Activated naive CD8-positive, alpha-beta T cell (primary cell): ENCODE measurements at regions not wholly inside any gene's neighbourhood (a gene's known extent, or its start where the extent isn't known, plus 50 kb on each side); places are given as distances from the start of the nearest gene placed in this dataset.

Experiments used
- H3K27ac Mint-ChIP-seq: one replicate; pipeline ENCODE4 v1.8.0; 2021; ENCODE audit warnings: mixed read lengths
- H3K27me3 Mint-ChIP-seq: one replicate; pipeline ENCODE4 v1.8.0; 2021; ENCODE audit warnings: mixed read lengths
- H3K36me3 Mint-ChIP-seq: one replicate; pipeline ENCODE4 v1.8.0; 2021; ENCODE audit warnings: mixed read lengths
- H3K4me1 Mint-ChIP-seq: one replicate; pipeline ENCODE4 v1.8.0; 2021; ENCODE audit warnings: low read depth, mixed read lengths
- H3K4me3 Mint-ChIP-seq: one replicate; pipeline ENCODE4 v1.8.0; 2021; ENCODE audit warnings: mild to moderate bottlenecking, mixed read lengths
- H3K9me3 Mint-ChIP-seq: one replicate; pipeline ENCODE4 v1.8.0; 2021; ENCODE audit warnings: low read depth, mixed read lengths

DNA sequence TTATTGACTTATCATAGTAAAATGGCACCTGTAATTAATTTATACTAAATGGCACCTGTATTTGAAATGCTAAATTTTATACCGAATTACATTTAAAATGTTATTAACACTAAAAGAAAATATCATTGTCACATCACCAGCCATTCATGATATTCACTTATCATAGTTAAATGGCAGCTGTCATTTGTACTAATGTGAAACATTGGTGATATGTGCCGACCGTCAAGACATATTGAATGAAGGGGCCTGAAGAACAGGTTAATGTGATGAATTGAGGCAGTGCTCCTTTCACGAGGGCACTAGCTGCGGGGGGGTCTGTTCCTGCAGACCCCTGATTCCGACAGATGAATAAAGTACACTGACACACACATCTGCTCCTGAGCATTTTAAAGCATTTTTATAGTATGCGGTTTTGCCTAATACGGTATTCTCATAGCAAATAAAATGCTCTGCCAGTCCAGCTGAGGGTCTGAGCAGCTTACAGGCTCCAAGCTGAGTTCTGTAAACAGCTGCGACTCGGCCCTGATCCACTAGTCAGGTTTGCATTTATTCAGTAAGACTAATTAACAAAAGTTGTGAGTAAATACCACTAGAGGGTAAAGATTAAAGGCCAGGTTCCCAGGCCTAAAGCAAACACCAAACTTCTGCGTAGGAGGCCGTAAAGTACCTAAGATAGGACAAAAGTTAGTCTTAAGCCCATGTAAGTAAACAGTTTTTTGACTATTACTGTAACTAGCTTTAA lies 593.4 kb upstream of the NETO1 start:
- H3K27ac Mint-ChIP-seq = no peak overlapping the region
- H3K27me3 Mint-ChIP-seq = no peaks in the 10 kb centered on the region
- H3K9me3 Mint-ChIP-seq = peaks cover 7% of the 10 kb centered on the region
- H3K36me3 Mint-ChIP-seq = no peaks in the 10 kb centered on the region
- no peak overlapping the region for H3K4me3 Mint-ChIP-seq
- H3K4me1 Mint-ChIP-seq = no peaks in the 10 kb centered on the region

GRCh38 chr18:73458186-73458964 lies 590.6 kb upstream of the NETO1 start:
- Mint-ChIP-seq H3K36me3 (no peaks in the 10 kb centered on the region), H3K27ac (no peak overlapping the region), H3K4me1 (no peaks in the 10 kb centered on the region), H3K4me3 (no peak overlapping the region), H3K27me3 (no peaks in the 10 kb centered on the region), H3K9me3 (peaks cover 3% of the 10 kb centered on the region)

- Mint-ChIP-seq H3K4me3 (no peak overlapping the region), H3K27ac (no peak overlapping the region), H3K4me1 (no peaks in the 10 kb centered on the region), H3K36me3 (no peaks in the 10 kb centered on the region), H3K27me3 (no peaks in the 10 kb centered on the region), H3K9me3 (peaks cover 3% of the 10 kb centered on the region)
These were observed 588.9 kb upstream of the NETO1 start for GRCh38 chr18:73456643-73457042.

DNA sequence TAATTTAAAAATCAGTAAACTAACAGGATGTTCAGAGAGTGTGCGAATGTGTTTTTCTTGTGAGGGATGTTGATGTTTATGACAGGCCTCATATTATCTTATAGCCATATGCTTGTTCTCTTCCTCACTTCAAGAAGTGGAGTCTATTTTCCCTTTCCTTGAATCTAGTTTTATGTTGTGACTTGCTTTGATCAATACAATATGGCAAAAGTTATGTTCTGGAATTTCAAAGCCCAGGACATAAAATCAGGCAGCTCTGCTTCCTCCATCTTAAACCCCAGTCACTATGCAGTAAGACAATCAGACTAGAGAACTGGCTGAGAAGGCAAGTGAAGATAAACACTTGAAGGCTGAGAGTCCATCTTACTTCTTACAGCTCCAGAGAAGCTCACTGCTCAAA lies 585.1 kb upstream of the NETO1 start:
- Mint-ChIP-seq H3K4me3 (no peak overlapping the region), H3K36me3 (no peaks in the 10 kb centered on the region), H3K27ac (no peak overlapping the region), H3K9me3 (peaks cover 6% of the 10 kb centered on the region), H3K4me1 (no peaks in the 10 kb centered on the region), H3K27me3 (no peaks in the 10 kb centered on the region)

- H3K36me3 Mint-ChIP-seq = no peaks in the 10 kb centered on the region
- H3K27me3 Mint-ChIP-seq = no peaks in the 10 kb centered on the region
- H3K4me3 Mint-ChIP-seq = no peak overlapping the region
These were observed 578.7 kb upstream of the NETO1 start for GRCh38 chr18:73446502-73446901.

DNA sequence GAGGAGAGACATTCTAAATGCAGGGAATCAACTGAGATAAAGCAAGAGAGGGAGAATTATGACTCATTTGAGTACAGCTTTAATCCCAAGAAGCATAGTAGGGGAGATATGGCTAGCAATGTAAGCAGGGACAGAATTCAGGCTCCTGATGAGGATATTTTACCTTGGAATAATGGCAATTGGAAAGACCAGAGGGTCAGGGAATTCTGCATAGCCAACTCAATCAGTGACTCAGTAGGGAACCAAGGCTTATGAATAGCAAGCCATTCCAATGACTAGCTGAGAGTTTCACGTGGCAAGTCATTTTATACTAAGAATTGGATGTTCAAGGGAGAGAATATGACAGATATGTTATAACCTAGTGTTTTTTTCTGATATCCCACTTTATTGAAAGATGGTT lies 563.8 kb upstream of the NETO1 start:
- H3K9me3 Mint-ChIP-seq = peaks cover 5% of the 10 kb centered on the region
- H3K27ac Mint-ChIP-seq = no peak overlapping the region
- no peaks in the 10 kb centered on the region for H3K27me3 Mint-ChIP-seq
- H3K4me1 Mint-ChIP-seq = no peaks in the 10 kb centered on the region
- H3K4me3 Mint-ChIP-seq = no peak overlapping the region
- no peaks in the 10 kb centered on the region for H3K36me3 Mint-ChIP-seq

More at GRCh38 chr18:73446502-73446901, 578.7 kb upstream of the NETO1 start:
- no peaks in the 10 kb centered on the region for H3K4me1 Mint-ChIP-seq
- H3K27ac Mint-ChIP-seq = no peak overlapping the region
- H3K9me3 Mint-ChIP-seq = peaks cover 6% of the 10 kb centered on the region

- Mint-ChIP-seq H3K4me1 (no peaks in the 10 kb centered on the region), H3K36me3 (no peaks in the 10 kb centered on the region), H3K4me3 (no peak overlapping the region), H3K27me3 (peaks cover 2% of the 10 kb centered on the region), H3K9me3 (peaks cover 8% of the 10 kb centered on the region), H3K27ac (no peak overlapping the region)
These were observed 553.2 kb upstream of the NETO1 start for GRCh38 chr18:73421010-73421409.

- Mint-ChIP-seq H3K4me1 (no peaks in the 10 kb centered on the region), H3K36me3 (no peaks in the 10 kb centered on the region), H3K9me3 (peaks cover 9% of the 10 kb centered on the region), H3K27ac (no peak overlapping the region), H3K4me3 (no peak overlapping the region), H3K27me3 (peaks cover 2% of the 10 kb centered on the region)
These were observed 551.7 kb upstream of the NETO1 start for GRCh38 chr18:73419531-73419930.

- Mint-ChIP-seq H3K9me3 (peaks cover 9% of the 10 kb centered on the region), H3K36me3 (no peaks in the 10 kb centered on the region), H3K4me3 (no peak overlapping the region), H3K27ac (no peak overlapping the region), H3K4me1 (no peaks in the 10 kb centered on the region), H3K27me3 (peaks cover 2% of the 10 kb centered on the region)
These were observed 546.8 kb upstream of the NETO1 start for GRCh38 chr18:73414598-73414997.

DNA sequence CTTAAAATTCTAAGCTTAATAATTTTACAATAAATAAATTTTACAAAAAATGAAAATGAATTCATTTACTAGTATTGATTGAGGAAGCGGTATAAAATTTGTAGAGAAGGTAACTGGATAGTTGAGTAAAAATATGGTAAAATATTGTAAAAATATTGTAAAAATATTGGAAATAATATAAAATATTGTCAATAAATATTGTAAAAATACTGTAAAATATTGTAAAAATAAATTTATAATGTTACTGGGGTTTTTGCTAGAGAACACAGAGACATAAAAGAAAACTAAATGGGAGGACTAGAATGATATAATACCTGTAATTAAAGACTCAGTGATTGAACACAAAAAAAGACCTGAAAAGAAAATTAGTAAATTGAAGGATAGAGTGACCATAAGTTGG lies 546.3 kb upstream of the NETO1 start:
- H3K4me1 Mint-ChIP-seq = no peaks in the 10 kb centered on the region
- H3K4me3 Mint-ChIP-seq = no peak overlapping the region
- H3K27me3 Mint-ChIP-seq = peaks cover 2% of the 10 kb centered on the region
- H3K36me3 Mint-ChIP-seq = no peaks in the 10 kb centered on the region
- no peak overlapping the region for H3K27ac Mint-ChIP-seq
- H3K9me3 Mint-ChIP-seq = peaks cover 9% of the 10 kb centered on the region

- no peaks in the 10 kb centered on the region for H3K9me3 Mint-ChIP-seq
- no peaks in the 10 kb centered on the region for H3K27me3 Mint-ChIP-seq
- H3K36me3 Mint-ChIP-seq = no peaks in the 10 kb centered on the region
- H3K27ac Mint-ChIP-seq = no peak overlapping the region
- no peak overlapping the region for H3K4me3 Mint-ChIP-seq
- H3K4me1 Mint-ChIP-seq = no peaks in the 10 kb centered on the region
These were observed 541.5 kb upstream of the NETO1 start for GRCh38 chr18:73409242-73409641.

DNA sequence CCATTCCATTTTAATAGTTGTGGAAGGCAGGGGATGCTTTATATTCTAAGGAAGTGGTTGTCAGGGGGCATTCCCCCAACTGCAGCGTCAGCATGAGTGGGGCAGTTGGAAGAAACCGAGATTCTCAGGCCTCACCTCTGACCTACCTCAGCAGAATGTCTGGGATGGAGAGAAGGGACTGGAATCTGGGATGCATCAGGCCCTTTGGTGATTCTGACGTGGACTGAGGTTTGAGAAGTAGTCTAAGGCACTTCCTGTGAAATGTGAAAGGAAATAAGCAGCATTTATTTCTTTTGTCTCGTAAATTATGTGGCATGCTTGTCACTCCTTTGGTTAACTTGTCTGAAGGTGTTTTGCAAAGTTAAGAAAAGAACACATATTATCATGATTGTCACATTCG lies 540.7 kb upstream of the NETO1 start:
- Mint-ChIP-seq H3K27me3 (no peaks in the 10 kb centered on the region), H3K27ac (no peak overlapping the region), H3K4me1 (no peaks in the 10 kb centered on the region), H3K4me3 (no peak overlapping the region), H3K36me3 (no peaks in the 10 kb centered on the region), H3K9me3 (no peaks in the 10 kb centered on the region)

GRCh38 chr18:73407506-73407905 lies 539.7 kb upstream of the NETO1 start:
- no peaks in the 10 kb centered on the region for H3K36me3 Mint-ChIP-seq
- no peaks in the 10 kb centered on the region for H3K4me1 Mint-ChIP-seq
- H3K27ac Mint-ChIP-seq = no peak overlapping the region
- no peak overlapping the region for H3K4me3 Mint-ChIP-seq
- no peaks in the 10 kb centered on the region for H3K9me3 Mint-ChIP-seq
- H3K27me3 Mint-ChIP-seq = no peaks in the 10 kb centered on the region

- Mint-ChIP-seq H3K4me1 (no peaks in the 10 kb centered on the region), H3K4me3 (no peak overlapping the region), H3K27me3 (peaks cover 2% of the 10 kb centered on the region), H3K27ac (no peak overlapping the region), H3K36me3 (no peaks in the 10 kb centered on the region), H3K9me3 (peaks cover 4% of the 10 kb centered on the region)
These were observed 516.5 kb upstream of the NETO1 start for GRCh38 chr18:73384246-73384645.

- no peaks in the 10 kb centered on the region for H3K27me3 Mint-ChIP-seq
- H3K4me1 Mint-ChIP-seq = no peaks in the 10 kb centered on the region
- no peaks in the 10 kb centered on the region for H3K36me3 Mint-ChIP-seq
- no peak overlapping the region for H3K27ac Mint-ChIP-seq
- H3K4me3 Mint-ChIP-seq = no peak overlapping the region
- peaks cover 4% of the 10 kb centered on the region for H3K9me3 Mint-ChIP-seq
These were observed 513.9 kb upstream of the NETO1 start for GRCh38 chr18:73381699-73382036.
